HepG2 (cell line): ENCODE measurements at regions not wholly inside any gene's neighbourhood (a gene's known extent, or its start where the extent isn't known, plus 50 kb on each side); places are given as distances from the start of the nearest gene placed in this dataset.

Source experiments
- ATAC-seq: fragments of 200-7000 bp; cut with Tn5 transposase; 3 replicates; pipeline ENCODE4 v1.9.1; 2020; ENCODE audit warnings: mild to moderate bottlenecking, moderate library complexity
- BruUV-seq: library from RNA; stranded (reverse); fragments of 400-500 nt; replicated peaks from 2 replicates; lab custom pipeline; 2021; lab: Mats Ljungman, UMichigan
- CTCF ChIA-PET: fragments of 300-600 bp; formaldehyde crosslinking; extraction: SDS; loops from one replicate; lab custom pipeline; 2021; ENCODE audit warnings: low total read pairs, inconsistent platforms, low intra/inter-chr PET ratio; lab: Yijun Ruan, JAX
- POLR2A ChIA-PET: fragments of 350-600 bp; sonication (Branson Sonifier 250); formaldehyde crosslinking; loops from one replicate; lab custom pipeline; 2020; ENCODE audit warnings: antibody characterized with exemption, inconsistent platforms; lab: Yijun Ruan, JAX
- DNase-seq: peaks from one replicate; pipeline ENCODE4 v3.0.0-alpha.2; 2015; ENCODE audit warnings: low spot score
- FAIRE-seq: peaks from 3 replicates; lab custom pipeline; 2011; peaks lifted over from hg19 to GRCh38; lab: Jason Lieb, UNC
- H2AFZ ChIP-seq: one replicate; pipeline ENCODE4 v1.6.1; 2011; ENCODE audit warnings: low read length, inconsistent platforms
- H3K27ac ChIP-seq: fragments of 300-600 bp; 3 replicates; pipeline ENCODE4 v1.8.0; 2011; ENCODE audit warnings: mixed run types, mild to moderate bottlenecking, mixed read lengths, low read length, inconsistent platforms; ENCODE audit not compliant: insufficient read depth; ENCODE audit errors: extremely low read length
- H3K27me3 ChIP-seq, 2 experiments: fragments of 200-600 bp in 1 of 2; 2 replicates in 1 of 2; 3 replicates in 1 of 2; pipeline versions ENCODE4 v1.6.0 to v1.8.0; 2011; ENCODE audit warnings: low read length in 2 of 2, mild to moderate bottlenecking in 2 of 2, moderate library complexity in 2 of 2, inconsistent platforms in 1 of 2; ENCODE audit not compliant: insufficient read depth in 2 of 2, control insufficient read depth in 1 of 2
- H3K36me3 ChIP-seq, 2 experiments: fragments of 200-600 bp in 1 of 2; replicated peaks in 1 of 2; 2 replicates in 1 of 2; 3 replicates in 1 of 2; pipeline versions ENCODE4 v1.5.1 to v1.8.0; 2011; ENCODE audit warnings: low read length in 2 of 2, inconsistent platforms in 1 of 2; ENCODE audit not compliant: insufficient read depth in 2 of 2, control insufficient read depth in 1 of 2
- H3K4me1 ChIP-seq: 2 replicates; pipeline ENCODE4 v1.5.1; 2012; ENCODE audit warnings: low read length, inconsistent platforms; ENCODE audit not compliant: insufficient read depth
- H3K4me2 ChIP-seq: 2 replicates; pipeline ENCODE4 v1.6.0; 2011; ENCODE audit warnings: low read depth, low read length, inconsistent platforms
- H3K4me3 ChIP-seq, 3 experiments: fragments of 200-600 bp in 1 of 3; sonication (generic), shearing (Covaris generic) in 1 of 3; replicated peaks in 1 of 3; 2 replicates each; pipeline ENCODE4 v1.5.1; 2011 to 2016; ENCODE audit warnings: low read length in 3 of 3, inconsistent platforms in 2 of 3, low read depth in 2 of 3, mild to moderate bottlenecking in 2 of 3, control low read depth in 1 of 3, mixed read lengths in 1 of 3; ENCODE audit not compliant: insufficient read depth in 1 of 3
- H3K79me2 ChIP-seq: one replicate; pipeline ENCODE4 v1.6.1; 2011; ENCODE audit warnings: low read length, inconsistent platforms; ENCODE audit not compliant: insufficient read depth
- H3K9ac ChIP-seq: 2 replicates; pipeline ENCODE4 v1.6.0; 2011; ENCODE audit warnings: mild to moderate bottlenecking, low read depth, low read length, inconsistent platforms; ENCODE audit not compliant: insufficient read depth
- H3K9me3 ChIP-seq: 2 replicates; pipeline ENCODE4 v1.5.1; 2012; ENCODE audit warnings: mild to moderate bottlenecking, low read length
- H4K20me1 ChIP-seq: 2 replicates; pipeline ENCODE4 v1.6.0; 2011; ENCODE audit warnings: inconsistent platforms, mild to moderate bottlenecking, low read length, moderate library complexity; ENCODE audit not compliant: insufficient read depth
- CHD2 ChIP-seq: IDR thresholded peaks from 2 replicates; pipeline ENCODE4 v1.6.1; 2011; ENCODE audit warnings: low read depth, low read length, improper control_type of control experiment
- FOXM1 ChIP-seq: sonication (generic); formaldehyde crosslinking; IDR thresholded peaks from 2 replicates; pipeline ENCODE4 v1.5.0; 2020; ENCODE audit warnings: missing genetic modification reagents
- HNF4A ChIP-seq: sonication (generic); formaldehyde crosslinking; IDR thresholded peaks from 2 replicates; pipeline ENCODE4 v1.4.0; 2020; ENCODE audit warnings: missing genetic modification reagents
- NFAT5 ChIP-seq: sonication (generic); formaldehyde crosslinking; IDR thresholded peaks from 2 replicates; pipeline ENCODE4 v1.4.0; 2020; ENCODE audit warnings: missing genetic modification reagents
- SMYD3 ChIP-seq: sonication (generic); formaldehyde crosslinking; IDR thresholded peaks from 2 replicates; pipeline ENCODE4 v1.8.1; 2023; ENCODE audit warnings: mild to moderate bottlenecking, missing genetic modification reagents
- ZBED4 ChIP-seq: sonication (generic); formaldehyde crosslinking; IDR thresholded peaks from 2 replicates; pipeline ENCODE4 v1.4.0; 2020; ENCODE audit warnings: missing genetic modification reagents, borderline replicate concordance
- ZBTB20 ChIP-seq: sonication (generic); formaldehyde crosslinking; IDR thresholded peaks from 2 replicates; pipeline ENCODE4 v1.8.1; 2023; ENCODE audit warnings: missing genetic modification reagents, low read depth, mild to moderate bottlenecking, borderline replicate concordance
- ZFP82 ChIP-seq: sonication (generic); formaldehyde crosslinking; IDR thresholded peaks from 2 replicates; pipeline ENCODE4 v1.5.1; 2020; ENCODE audit warnings: mild to moderate bottlenecking, missing genetic modification reagents, borderline replicate concordance
- ZNF17 ChIP-seq: sonication (generic); formaldehyde crosslinking; IDR thresholded peaks from 2 replicates; pipeline ENCODE4 v1.5.0; 2020; ENCODE audit warnings: mild to moderate bottlenecking, missing genetic modification reagents
- ZNF335 ChIP-seq: sonication (generic); formaldehyde crosslinking; IDR thresholded peaks from 2 replicates; pipeline ENCODE4 v1.4.0; 2020; ENCODE audit warnings: missing genetic modification reagents
- ZNF414 ChIP-seq: sonication (generic); formaldehyde crosslinking; IDR thresholded peaks from 2 replicates; pipeline ENCODE4 v1.5.0; 2020; ENCODE audit warnings: missing genetic modification reagents
- ZNF766 ChIP-seq: sonication (generic); formaldehyde crosslinking; IDR thresholded peaks from 2 replicates; pipeline ENCODE4 v1.5.0; 2020; ENCODE audit warnings: missing genetic modification reagents, borderline replicate concordance
- ZSCAN20 ChIP-seq: sonication (generic); formaldehyde crosslinking; IDR thresholded peaks from 2 replicates; pipeline ENCODE4 v1.4.0; 2020; ENCODE audit warnings: missing genetic modification reagents, mild to moderate bottlenecking, borderline replicate concordance
- WGBS: methylation state at CpG from one replicate; pipeline ENCODE4 v1.1.6; 2017; ENCODE audit warnings: low lambda C conversion rate; 5-methylcytosine and 5-hydroxymethylcytosine counted together
- in situ Hi-C: cut with HindIII; loops from 2 replicates; pipeline ENCODE4 v1.10.0; 2017; ENCODE audit warnings: low pct_unique_long_range_greater_than_20kb; ENCODE audit not compliant: extremely low pct_ligation_motif_present
- intact Hi-C: fragments of 100-400 bp; cut with micrococcal nuclease; formaldehyde crosslinking; loops from one replicate; pipeline ENCODE4 v1.10.0; 2022; ENCODE audit not compliant: unreplicated experiment

- BruUV-seq: no TSS peak
- POLR2A ChIA-PET: no interaction called here
- in situ Hi-C loops: no loop called here
- intact Hi-C loops: no loop called here
- H3K27me3 ChIP-seq: peaks cover 0 to 45% of the 10 kb centered on the region in 2 experiments; a peak in 3 of 5 replicates
- no peak overlapping the region for H3K9ac ChIP-seq
- no peaks in the 10 kb centered on the region for H3K9me3 ChIP-seq
- CTCF ChIA-PET: no interaction called here
- H3K27ac ChIP-seq: no peak overlapping the region
- no peak for DNase-seq
- no peak overlapping the region for H3K4me2 ChIP-seq
- FAIRE-seq: no peak
- no peak for TF ChIP-seq ZNF335 (CRISPR knock-in tag)
- TF ChIP-seq ZNF17: no peak
- no peak for TF ChIP-seq HNF4A (CRISPR knock-in tag)
- no peak for TF ChIP-seq NFAT5 (CRISPR knock-in tag)
- TF ChIP-seq ZBTB20 (CRISPR knock-in tag): no peak
- no peak for TF ChIP-seq ZNF766 (CRISPR knock-in tag)
- TF ChIP-seq ZFP82: no peak
- TF ChIP-seq CHD2: no peak
- no peak for TF ChIP-seq SMYD3 (CRISPR knock-in tag)
- no peak for TF ChIP-seq FOXM1
- no peak for TF ChIP-seq ZBED4
- TF ChIP-seq ZSCAN20 (CRISPR knock-in tag): no peak
- TF ChIP-seq ZNF414 (CRISPR knock-in tag): no peak
- no peak for ATAC-seq
- no peaks in the 10 kb centered on the region for H3K4me1 ChIP-seq
- H3K4me3 ChIP-seq: no peak overlapping the region
- no peaks in the 10 kb centered on the region for H3K79me2 ChIP-seq
- H4K20me1 ChIP-seq: no peaks in the 10 kb centered on the region
- WGBS: 6% methylated on average over 13 of the region's 13 CpGs
- H2AFZ ChIP-seq: no peak overlapping the region
- H3K36me3 ChIP-seq: no peaks in the 10 kb centered on the region
Observed at GRCh38 chr11:131299598-131300438, 70.6 kb upstream of the NTM start.
